PC-3 (cell line): ENCODE measurements at regions not wholly inside any gene's neighbourhood (a gene's known extent, or its start where the extent isn't known, plus 50 kb on each side); places are given as distances from the start of the nearest gene placed in this dataset.

Experiments
- ATAC-seq: fragments of 200-7000 bp; cut with Tn5 transposase; 2 replicates; pipeline ENCODE4 v1.9.1; 2020; ENCODE audit warnings: mild to moderate bottlenecking, moderate library complexity
- BruUV-seq: library from RNA; stranded (reverse); fragments of 400-500 nt; replicated peaks from 2 replicates; lab custom pipeline; 2021; lab: Mats Ljungman, UMichigan
- CTCF ChIA-PET: fragments of 300-600 bp; sonication (Branson Sonifier 250); formaldehyde crosslinking; loops from one replicate; lab custom pipeline; 2022; ENCODE audit warnings: antibody characterized with exemption; lab: Charles Lee
- POLR2A ChIA-PET: fragments of 300-600 bp; sonication (Branson Sonifier 250); formaldehyde crosslinking; loops from one replicate; lab custom pipeline; 2022; ENCODE audit warnings: antibody characterized with exemption; ENCODE audit not compliant: unreplicated experiment; lab: Charles Lee
- DNase-seq: peaks from one replicate; pipeline ENCODE4 v3.0.0-alpha.2; 2015
- H2AFZ ChIP-seq: fragments of 300-600 bp; sonication (generic); 2 replicates; pipeline ENCODE4 v1.6.0; 2016; ENCODE audit warnings: antibody characterized with exemption, low read length
- H3F3A ChIP-seq: fragments of 300-600 bp; sonication (generic); one replicate; pipeline ENCODE4 v1.6.0; 2017; ENCODE audit warnings: antibody characterized with exemption, low read length, control low read depth, mild to moderate bottlenecking; ENCODE audit not compliant: unreplicated experiment
- H3K27ac ChIP-seq: fragments of 300-600 bp; sonication (generic); 2 replicates; pipeline ENCODE4 v1.5.1; 2016; ENCODE audit warnings: mild to moderate bottlenecking, low read length
- H3K27me3 ChIP-seq: fragments of 300-600 bp; sonication (generic); 2 replicates; pipeline ENCODE4 v1.6.1; 2016; ENCODE audit warnings: low read length, mixed read lengths
- H3K36me3 ChIP-seq: fragments of 300-600 bp; sonication (generic); 2 replicates; pipeline ENCODE4 v1.6.1; 2016; ENCODE audit warnings: low read depth, mixed run types, low read length, mixed read lengths
- H3K4me1 ChIP-seq: fragments of 300-600 bp; sonication (generic); 2 replicates; pipeline ENCODE4 v1.5.1; 2016; ENCODE audit warnings: low read length; ENCODE audit not compliant: insufficient read depth
- H3K4me2 ChIP-seq: fragments of 300-600 bp; sonication (generic); 2 replicates; pipeline ENCODE4 v1.6.0; 2016; ENCODE audit warnings: low read length
- H3K4me3 ChIP-seq: fragments of 300-600 bp; sonication (generic); 2 replicates; pipeline ENCODE4 v1.5.1; 2016; ENCODE audit warnings: mild to moderate bottlenecking, low read length, mixed read lengths
- H3K79me2 ChIP-seq: fragments of 300-600 bp; sonication (generic); 2 replicates; pipeline ENCODE4 v1.6.1; 2017; ENCODE audit warnings: low read length, mixed read lengths
- H3K9ac ChIP-seq: fragments of 300-600 bp; sonication (generic); 2 replicates; pipeline ENCODE4 v1.6.0; 2016; ENCODE audit warnings: mild to moderate bottlenecking, low read length
- H3K9me2 ChIP-seq: fragments of 300-600 bp; sonication (generic); replicated peaks from 2 replicates; pipeline ENCODE4 v1.6.1; 2016; ENCODE audit warnings: mixed run types, low read length, mixed read lengths
- H3K9me3 ChIP-seq: fragments of 300-600 bp; sonication (generic); 2 replicates; pipeline ENCODE4 v1.6.1; 2016; ENCODE audit warnings: low read length, mixed read lengths
- H4K20me1 ChIP-seq: fragments of 300-600 bp; sonication (generic); 2 replicates; pipeline ENCODE4 v1.6.1; 2016; ENCODE audit warnings: low read length, mixed read lengths
- EZH2 ChIP-seq: fragments of 300-600 bp; sonication (generic); IDR thresholded peaks from one replicate; pipeline ENCODE4 v1.6.1; 2017; ENCODE audit warnings: antibody characterized with exemption, mild to moderate bottlenecking, low read length; ENCODE audit not compliant: unreplicated experiment
- EZH2phosphoT487 ChIP-seq: fragments of 300-600 bp; sonication (generic); IDR thresholded peaks from 2 replicates; pipeline ENCODE4 v1.6.1; 2018; ENCODE audit warnings: mild to moderate bottlenecking, antibody characterized with exemption, low read length, borderline replicate concordance
- intact Hi-C: fragments of 100-400 bp; cut with micrococcal nuclease; formaldehyde crosslinking; loops from 2 replicates; pipeline ENCODE4 v1.9.0; 2023
- TF ChIP-seq, protein P1 (sequence below): fragments of 300-600 bp; sonication (generic); conservative IDR thresholded peaks from 2 replicates; pipeline ENCODE4 v1.5.1; 2017; ENCODE audit warnings: antibody characterized with exemption, low read depth, mild to moderate bottlenecking, low read length

DNA sequence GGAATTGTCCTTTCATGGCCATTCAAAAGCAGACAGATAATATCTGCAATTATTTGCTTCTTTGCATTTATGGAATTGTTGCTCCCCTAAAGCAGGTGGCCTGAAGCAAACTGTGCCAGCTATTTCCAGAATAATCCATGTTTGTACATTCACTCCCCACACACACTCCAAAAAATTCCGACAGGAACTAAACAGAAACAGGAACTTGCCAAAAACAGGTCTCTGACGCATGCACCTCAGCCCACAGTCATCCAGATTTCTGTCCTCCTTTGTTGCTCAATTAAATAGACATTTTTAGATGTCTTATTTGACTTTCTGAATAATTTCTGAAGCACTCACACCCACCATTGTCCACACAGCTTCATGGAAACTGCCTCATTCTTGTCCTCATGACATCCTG, 71.5 kb upstream of the EDNRA start:
- ChIA-PET CTCF (no interaction called here), POLR2A (no interaction called here)
- Histone ChIP-seq H4K20me1 (no peaks in the 10 kb centered on the region), H3K9me3 (no peaks in the 10 kb centered on the region), H3K36me3 (no peaks in the 10 kb centered on the region), H2AFZ (no peak overlapping the region), H3F3A (no peaks in the 10 kb centered on the region), H3K4me1 (no peaks in the 10 kb centered on the region), H3K4me3 (no peak overlapping the region), H3K27me3 (no peaks in the 10 kb centered on the region), H3K79me2 (no peaks in the 10 kb centered on the region), H3K9me2 (no peaks in the 10 kb centered on the region), H3K4me2 (no peak overlapping the region), H3K27ac (no peak overlapping the region), H3K9ac (no peak overlapping the region)
- intact Hi-C loops, result no loop called here
- DNase-seq (no peak), ATAC-seq (no peak)
- BruUV-seq, result no TSS peak
- no peak for TF ChIP-seq EZH2
- TF ChIP-seq, protein P1, sequence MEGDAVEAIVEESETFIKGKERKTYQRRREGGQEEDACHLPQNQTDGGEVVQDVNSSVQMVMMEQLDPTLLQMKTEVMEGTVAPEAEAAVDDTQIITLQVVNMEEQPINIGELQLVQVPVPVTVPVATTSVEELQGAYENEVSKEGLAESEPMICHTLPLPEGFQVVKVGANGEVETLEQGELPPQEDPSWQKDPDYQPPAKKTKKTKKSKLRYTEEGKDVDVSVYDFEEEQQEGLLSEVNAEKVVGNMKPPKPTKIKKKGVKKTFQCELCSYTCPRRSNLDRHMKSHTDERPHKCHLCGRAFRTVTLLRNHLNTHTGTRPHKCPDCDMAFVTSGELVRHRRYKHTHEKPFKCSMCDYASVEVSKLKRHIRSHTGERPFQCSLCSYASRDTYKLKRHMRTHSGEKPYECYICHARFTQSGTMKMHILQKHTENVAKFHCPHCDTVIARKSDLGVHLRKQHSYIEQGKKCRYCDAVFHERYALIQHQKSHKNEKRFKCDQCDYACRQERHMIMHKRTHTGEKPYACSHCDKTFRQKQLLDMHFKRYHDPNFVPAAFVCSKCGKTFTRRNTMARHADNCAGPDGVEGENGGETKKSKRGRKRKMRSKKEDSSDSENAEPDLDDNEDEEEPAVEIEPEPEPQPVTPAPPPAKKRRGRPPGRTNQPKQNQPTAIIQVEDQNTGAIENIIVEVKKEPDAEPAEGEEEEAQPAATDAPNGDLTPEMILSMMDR, result no peak
- TF ChIP-seq EZH2phosphoT487, result no peak

DNA sequence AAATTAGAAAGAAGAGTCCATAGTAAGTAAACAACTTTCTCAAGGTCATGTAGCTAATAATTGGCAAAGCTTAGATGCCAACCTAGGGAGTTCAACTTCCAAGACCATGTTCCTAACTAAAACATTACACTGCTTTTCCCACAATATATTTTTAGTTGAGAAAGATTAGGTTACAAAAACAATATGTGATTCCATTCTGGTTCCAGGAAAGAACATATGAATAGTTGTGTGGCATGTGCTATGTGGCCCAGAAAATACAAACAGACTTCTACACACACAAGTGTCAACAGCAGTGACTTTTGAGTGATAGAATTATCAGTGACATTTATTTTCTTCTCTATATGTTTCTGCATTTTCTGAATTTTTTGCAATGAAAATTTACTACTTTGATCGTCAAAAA, 62.7 kb upstream of the EDNRA start:
- H2AFZ ChIP-seq, result no peak overlapping the region

DNA sequence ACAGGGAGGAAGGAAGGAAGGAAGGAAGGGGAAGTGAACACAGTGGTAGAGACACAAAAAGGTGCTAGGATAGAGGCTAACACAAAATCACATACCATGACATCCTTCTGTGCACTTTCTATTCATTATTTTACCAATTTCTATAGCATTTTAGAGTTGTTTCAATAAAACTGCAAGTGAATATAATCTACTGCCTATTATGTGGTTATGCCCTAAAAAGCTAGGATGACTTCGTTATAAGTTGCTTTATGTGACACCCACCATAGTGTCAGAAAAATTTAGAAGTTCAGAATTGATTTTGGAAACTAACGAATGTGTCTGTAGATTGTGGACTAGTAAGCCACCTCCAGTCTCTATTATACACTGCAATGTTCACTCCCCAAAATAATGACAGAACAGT, 59.4 kb upstream of the EDNRA start:
- Histone ChIP-seq H3K9ac (no peak overlapping the region), H3K4me1 (no peaks in the 10 kb centered on the region), H4K20me1 (no peaks in the 10 kb centered on the region), H3F3A (no peaks in the 10 kb centered on the region), H3K9me2 (no peaks in the 10 kb centered on the region), H2AFZ (no peak overlapping the region), H3K79me2 (no peaks in the 10 kb centered on the region), H3K27ac (no peak overlapping the region), H3K27me3 (no peaks in the 10 kb centered on the region), H3K4me3 (no peak overlapping the region), H3K4me2 (no peak overlapping the region), H3K9me3 (no peaks in the 10 kb centered on the region), H3K36me3 (no peaks in the 10 kb centered on the region)
- intact Hi-C loops, result no loop called here
- DNase-seq (no peak), ATAC-seq (no peak)
- no TSS peak for BruUV-seq
- POLR2A ChIA-PET, result no interaction called here
- TF ChIP-seq, protein P1, result no peak
- TF ChIP-seq EZH2, result no peak
- no peak for TF ChIP-seq EZH2phosphoT487
- CTCF ChIA-PET, result no interaction called here

More for the DNA sequence above, 62.7 kb upstream of the EDNRA start:
- Histone ChIP-seq H3F3A (no peaks in the 10 kb centered on the region), H3K27me3 (no peaks in the 10 kb centered on the region), H3K27ac (no peak overlapping the region), H3K36me3 (no peaks in the 10 kb centered on the region), H3K9me2 (no peaks in the 10 kb centered on the region), H3K4me1 (no peaks in the 10 kb centered on the region), H3K9me3 (no peaks in the 10 kb centered on the region), H3K4me2 (no peak overlapping the region), H3K9ac (no peak overlapping the region), H3K79me2 (no peaks in the 10 kb centered on the region), H4K20me1 (no peaks in the 10 kb centered on the region), H3K4me3 (no peak overlapping the region)
- ChIA-PET CTCF (no interaction called here), POLR2A (no interaction called here)
- intact Hi-C loops, result no loop called here
- DNase-seq (no peak), ATAC-seq (no peak)
- BruUV-seq, result no TSS peak
- TF ChIP-seq EZH2phosphoT487, result no peak
- TF ChIP-seq, protein P1, result no peak
- no peak for TF ChIP-seq EZH2
